Chondrocyte (in vitro differentiated cells): ENCODE measurements at regions not wholly inside any gene's neighbourhood (a gene's known extent, or its start where the extent isn't known, plus 50 kb on each side); places are given as distances from the start of the nearest gene placed in this dataset.

Experiments
- DNase-seq: peaks from one replicate; pipeline ENCODE4 v3.0.0; 2021; ENCODE audit warnings: mixed read lengths, low spot score
- H3K27ac Mint-ChIP-seq: one replicate; pipeline ENCODE4 v1.8.0; 2021; ENCODE audit warnings: mild to moderate bottlenecking, moderate library complexity, mixed read lengths; ENCODE audit not compliant: unreplicated experiment
- H3K27me3 Mint-ChIP-seq: 2 replicates; pipeline ENCODE4 v1.8.0; 2021; ENCODE audit warnings: low read depth, mixed read lengths
- H3K36me3 Mint-ChIP-seq: 2 replicates; pipeline ENCODE4 v1.8.0; 2021; ENCODE audit warnings: low read depth, mixed read lengths
- H3K4me1 Mint-ChIP-seq: 2 replicates; pipeline ENCODE4 v1.8.0; 2021; ENCODE audit warnings: low read depth, mild to moderate bottlenecking, mixed read lengths
- H3K4me3 Mint-ChIP-seq: one replicate; pipeline ENCODE4 v1.8.0; 2021; ENCODE audit warnings: mild to moderate bottlenecking, moderate library complexity, mixed read lengths; ENCODE audit not compliant: unreplicated experiment
- H3K9me3 Mint-ChIP-seq: 2 replicates; pipeline ENCODE4 v1.8.0; 2021; ENCODE audit warnings: low read depth, mixed read lengths
- CTCF ChIP-seq: fragments of 200-600 bp; sonication (generic); IDR thresholded peaks from 2 replicates; pipeline ENCODE4 v1.5.0; 2021; ENCODE audit warnings: antibody characterized with exemption, mild to moderate bottlenecking, moderate library complexity

GRCh38 chr1:72649991-72650390 is 367.7 kb upstream of the NEGR1 start:
- Mint-ChIP-seq H3K36me3 (no peaks in the 10 kb centered on the region), H3K4me1 (peaks cover 2% of the 10 kb centered on the region), H3K9me3 (no peaks in the 10 kb centered on the region), H3K27me3 (peaks cover 2% of the 10 kb centered on the region), H3K4me3 (no peak overlapping the region), H3K27ac (no peak overlapping the region)
- no peak for TF ChIP-seq CTCF
- DNase-seq: no peak

- no peak for TF ChIP-seq CTCF
- Mint-ChIP-seq H3K27ac (no peak overlapping the region), H3K4me1 (peaks cover 2% of the 10 kb centered on the region), H3K36me3 (no peaks in the 10 kb centered on the region), H3K9me3 (peaks cover 2% of the 10 kb centered on the region), H3K27me3 (peaks cover 4% of the 10 kb centered on the region), H3K4me3 (no peak overlapping the region)
- peak; percentile 86 for DNase-seq
These were observed 367.0 kb upstream of the NEGR1 start for GRCh38 chr1:72649211-72649888.

GRCh38 chr1:72648465-72648864 is 366.1 kb upstream of the NEGR1 start:
- no peak for TF ChIP-seq CTCF
- H3K4me1 Mint-ChIP-seq: peaks cover 2% of the 10 kb centered on the region

GRCh38 chr1:72643142-72643541 is 360.8 kb upstream of the NEGR1 start:
- peaks cover 10% of the 10 kb centered on the region for H3K9me3 Mint-ChIP-seq
- H3K4me3 Mint-ChIP-seq: no peak overlapping the region
- no peak for TF ChIP-seq CTCF
- no peaks in the 10 kb centered on the region for H3K36me3 Mint-ChIP-seq
- peaks cover 16% of the 10 kb centered on the region for H3K27me3 Mint-ChIP-seq
- DNase-seq: no peak
- no peak overlapping the region for H3K27ac Mint-ChIP-seq
- H3K4me1 Mint-ChIP-seq: no peaks in the 10 kb centered on the region

More at GRCh38 chr1:72648465-72648864, 366.1 kb upstream of the NEGR1 start:
- peaks cover 5% of the 10 kb centered on the region for H3K9me3 Mint-ChIP-seq
- peak; percentile 61 for DNase-seq
- peaks cover 12% of the 10 kb centered on the region for H3K27me3 Mint-ChIP-seq
- H3K4me3 Mint-ChIP-seq: no peak overlapping the region
- no peaks in the 10 kb centered on the region for H3K36me3 Mint-ChIP-seq
- no peak overlapping the region for H3K27ac Mint-ChIP-seq

- H3K36me3 Mint-ChIP-seq: no peaks in the 10 kb centered on the region
- H3K4me3 Mint-ChIP-seq: no peak overlapping the region
- H3K4me1 Mint-ChIP-seq: no peaks in the 10 kb centered on the region
- no peak for DNase-seq
- H3K27ac Mint-ChIP-seq: no peak overlapping the region
- peaks cover 25% of the 10 kb centered on the region for H3K27me3 Mint-ChIP-seq
- TF ChIP-seq CTCF: no peak
- H3K9me3 Mint-ChIP-seq: peaks cover 5% of the 10 kb centered on the region
These were observed 355.3 kb upstream of the NEGR1 start for GRCh38 chr1:72637593-72637992.
